Coronary artery (tissue), 2 donors: ENCODE measurements at regions not wholly inside any gene's neighbourhood (a gene's known extent, or its start where the extent isn't known, plus 50 kb on each side); places are given as distances from the start of the nearest gene placed in this dataset.

Experiments
- DNase-seq: peaks from one replicate; pipeline ENCODE4 v3.0.0-alpha.2; 2017; ENCODE audit warnings: low spot score
- H3K27ac ChIP-seq, 2 donors: fragments of 200-600 bp; sonication (generic); one replicate each; pipeline ENCODE4 v1.5.1; 2016 to 2019
- H3K4me3 ChIP-seq: fragments of 200-600 bp; sonication (generic); 2 replicates; pipeline ENCODE4 v1.5.1; 2016; ENCODE audit warnings: mild to moderate bottlenecking, moderate library complexity
- TF ChIP-seq, protein P1 (sequence below): fragments of 200-600 bp; sonication (generic); IDR thresholded peaks from one replicate; pipeline ENCODE4 v1.5.1; 2019; ENCODE audit warnings: antibody characterized with exemption

GRCh38 chr3:194830978-194831377 is 145.3 kb downstream of the FAM43A start:
- TF ChIP-seq, protein P1, sequence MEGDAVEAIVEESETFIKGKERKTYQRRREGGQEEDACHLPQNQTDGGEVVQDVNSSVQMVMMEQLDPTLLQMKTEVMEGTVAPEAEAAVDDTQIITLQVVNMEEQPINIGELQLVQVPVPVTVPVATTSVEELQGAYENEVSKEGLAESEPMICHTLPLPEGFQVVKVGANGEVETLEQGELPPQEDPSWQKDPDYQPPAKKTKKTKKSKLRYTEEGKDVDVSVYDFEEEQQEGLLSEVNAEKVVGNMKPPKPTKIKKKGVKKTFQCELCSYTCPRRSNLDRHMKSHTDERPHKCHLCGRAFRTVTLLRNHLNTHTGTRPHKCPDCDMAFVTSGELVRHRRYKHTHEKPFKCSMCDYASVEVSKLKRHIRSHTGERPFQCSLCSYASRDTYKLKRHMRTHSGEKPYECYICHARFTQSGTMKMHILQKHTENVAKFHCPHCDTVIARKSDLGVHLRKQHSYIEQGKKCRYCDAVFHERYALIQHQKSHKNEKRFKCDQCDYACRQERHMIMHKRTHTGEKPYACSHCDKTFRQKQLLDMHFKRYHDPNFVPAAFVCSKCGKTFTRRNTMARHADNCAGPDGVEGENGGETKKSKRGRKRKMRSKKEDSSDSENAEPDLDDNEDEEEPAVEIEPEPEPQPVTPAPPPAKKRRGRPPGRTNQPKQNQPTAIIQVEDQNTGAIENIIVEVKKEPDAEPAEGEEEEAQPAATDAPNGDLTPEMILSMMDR, result no peak
- no peak overlapping the region for H3K4me3 ChIP-seq
- DNase-seq, result no peak
- H3K27ac ChIP-seq, result no peak overlapping the region

GRCh38 chr3:194832346-194833104 is 146.8 kb downstream of the FAM43A start:
- TF ChIP-seq, protein P1, result no peak

DNA sequence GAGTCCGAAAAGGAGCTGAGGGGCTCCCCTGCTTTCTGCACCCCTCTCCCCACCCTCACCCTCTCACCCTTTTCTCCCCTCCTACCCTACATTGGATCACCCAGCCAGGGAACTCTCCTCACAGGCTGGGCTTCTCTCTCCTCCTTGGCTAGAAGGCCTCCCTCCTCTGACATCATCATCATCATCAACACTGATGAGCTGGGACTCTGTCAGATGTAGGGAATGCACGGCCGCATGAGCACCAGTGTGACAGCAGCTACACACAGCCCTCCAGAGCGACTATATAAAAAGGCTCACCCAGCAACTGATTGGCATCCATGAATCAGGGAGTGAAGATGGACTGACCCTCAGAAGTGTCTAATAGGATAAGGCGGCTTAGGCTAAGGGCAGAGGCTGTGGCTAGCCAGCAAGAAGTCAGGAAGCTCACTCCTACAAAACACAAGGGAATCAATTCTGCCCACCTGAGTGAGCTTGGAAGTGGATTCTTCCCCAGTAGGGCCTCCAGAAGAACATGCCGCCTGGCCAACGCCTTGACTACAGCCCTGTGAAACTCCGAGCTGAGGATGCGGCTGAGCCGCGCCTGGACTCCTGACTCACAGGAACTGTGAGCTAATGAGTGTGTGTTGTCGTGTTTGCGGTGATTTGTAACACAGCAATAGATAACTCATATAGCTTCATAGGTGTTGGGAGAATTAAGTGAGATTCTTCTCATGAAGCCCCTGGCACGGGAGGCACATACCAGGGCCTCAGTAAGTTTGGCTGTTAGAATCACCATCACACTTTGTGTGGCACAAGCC is 147.6 kb downstream of the FAM43A start:
- Histone ChIP-seq H3K4me3 (no peak overlapping the region), H3K27ac (no peak overlapping the region)
- TF ChIP-seq, protein P1, result no peak
- DNase-seq, result no peak

More at GRCh38 chr3:194832346-194833104, 146.8 kb downstream of the FAM43A start:
- Histone ChIP-seq H3K4me3 (no peak overlapping the region), H3K27ac (no peak overlapping the region)
- DNase-seq, result no peak

- DNase-seq, result no peak
- no peak overlapping the region for H3K27ac ChIP-seq
- H3K4me3 ChIP-seq, result no peak overlapping the region
- TF ChIP-seq, protein P1, result no peak
Measured at GRCh38 chr3:194836661-194837060, 151.0 kb downstream of the FAM43A start.

- no peak overlapping the region for H3K4me3 ChIP-seq
- no peak for DNase-seq
- TF ChIP-seq, protein P1, result no peak
- H3K27ac ChIP-seq, result no peak overlapping the region
Measured at GRCh38 chr3:194837457-194838127, 151.9 kb downstream of the FAM43A start.

DNA sequence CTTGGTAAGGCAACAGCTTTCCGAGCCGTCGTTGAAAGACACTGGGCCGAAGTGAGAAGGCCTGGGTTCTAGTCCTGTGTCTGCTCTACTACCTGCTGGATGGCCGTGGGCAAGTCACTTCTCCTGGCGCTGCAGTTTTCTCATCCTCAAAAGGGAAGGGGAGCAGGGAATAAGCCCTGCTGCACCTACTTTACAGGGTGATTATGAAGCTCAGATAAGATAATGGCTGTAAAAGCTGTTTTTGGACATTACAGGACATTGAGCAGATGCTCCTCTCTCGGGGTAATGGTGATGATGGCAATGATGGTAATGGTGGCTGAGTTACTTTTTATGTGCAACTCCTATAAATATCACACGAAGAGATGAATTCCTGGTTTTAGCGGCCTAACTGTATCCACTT is 152.6 kb downstream of the FAM43A start:
- Histone ChIP-seq H3K27ac (no peak overlapping the region), H3K4me3 (no peak overlapping the region)
- DNase-seq, result no peak
- TF ChIP-seq, protein P1, result no peak
